SK-N-SH (cell line): ENCODE measurements at regions not wholly inside any gene's neighbourhood (a gene's known extent, or its start where the extent isn't known, plus 50 kb on each side); places are given as distances from the start of the nearest gene placed in this dataset.
A peak's percentile ranks its signal among the peaks of the same experiment; 100 is the strongest.

ENCODE experiments used
- CTCF ChIA-PET: fragments of 300-600, 350-600 bp; formaldehyde crosslinking; extraction: SDS; loops from one replicate; lab custom pipeline; 2021; lab: Yijun Ruan, JAX
- POLR2A ChIA-PET: fragments of 350-600 bp; sonication (Branson Sonifier 250); formaldehyde crosslinking; extraction: SDS; loops from one replicate; lab custom pipeline; 2020; ENCODE audit warnings: antibody characterized with exemption, inconsistent platforms; lab: Yijun Ruan, JAX
- DNase-seq: peaks from one replicate; pipeline ENCODE4 v3.0.0; 2012
- H2AFZ ChIP-seq: fragments of 200-600 bp; sonication (generic); 2 replicates; pipeline ENCODE4 v1.8.1; 2016; ENCODE audit warnings: antibody characterized with exemption, mild to moderate bottlenecking, low read depth
- H3F3A ChIP-seq: fragments of 200-600 bp; sonication (generic); replicated peaks from 2 replicates; pipeline ENCODE3; 2016; ENCODE audit warnings: antibody characterized with exemption, mild to moderate bottlenecking; ENCODE audit not compliant: insufficient read depth
- H3K27ac ChIP-seq, 2 experiments: fragments of 200-500 bp in 1 of 2; fragments of 200-600 bp in 1 of 2; sonication (Bioruptor generic) in 1 of 2; sonication (generic), shearing (Covaris generic) in 1 of 2; 2 replicates each; pipeline versions ENCODE4 v1.5.1 to v1.6.1; 2014 to 2016; ENCODE audit warnings: low read depth in 2 of 2, inconsistent platforms in 1 of 2, low read length in 1 of 2, mild to moderate bottlenecking in 1 of 2, mixed read lengths in 1 of 2
- H3K27me3 ChIP-seq: fragments of 200-600 bp; sonication (generic), shearing (Covaris generic); 2 replicates; pipeline ENCODE4 v1.6.1; 2016; ENCODE audit warnings: mixed run types; ENCODE audit not compliant: insufficient read depth
- H3K36me3 ChIP-seq, 2 experiments: fragments of 200-500 bp in 1 of 2; fragments of 200-600 bp in 1 of 2; sonication (Bioruptor generic) in 1 of 2; sonication (generic) in 1 of 2; replicated peaks in 1 of 2; 2 replicates each; pipeline versions ENCODE3 to v1.5.1; 2014 to 2016; ENCODE audit warnings: low read length in 1 of 2, mild to moderate bottlenecking in 1 of 2; ENCODE audit not compliant: insufficient read depth in 2 of 2, control insufficient read depth in 1 of 2
- H3K4me1 ChIP-seq, 2 experiments: fragments of 200-500 bp in 1 of 2; fragments of 200-600 bp in 1 of 2; sonication (Bioruptor generic) in 1 of 2; sonication (generic), shearing (Covaris generic) in 1 of 2; 2 replicates each; pipeline versions ENCODE4 v1.5.1 to v1.6.1; 2014 to 2016; ENCODE audit warnings: low read depth in 1 of 2, low read length in 1 of 2, mixed run types in 1 of 2; ENCODE audit not compliant: insufficient read depth in 2 of 2, control insufficient read depth in 1 of 2
- H3K4me2 ChIP-seq: fragments of 200-600 bp; sonication (generic), shearing (Covaris generic); 2 replicates; pipeline ENCODE4 v1.6.1; 2017; ENCODE audit warnings: mixed run types
- H3K4me3 ChIP-seq, 2 experiments: fragments of 200-500 bp in 1 of 2; fragments of 200-600 bp in 1 of 2; sonication (Bioruptor generic) in 1 of 2; sonication (generic), shearing (Covaris generic) in 1 of 2; 2 replicates each; pipeline versions ENCODE4 v1.5.1 to v1.8.1; 2014 to 2016; ENCODE audit warnings: low read depth in 2 of 2, inconsistent platforms in 1 of 2, low read length in 1 of 2, mild to moderate bottlenecking in 1 of 2, mixed read lengths in 1 of 2, moderate library complexity in 1 of 2
- H3K79me2 ChIP-seq: fragments of 200-600 bp; sonication (generic); 2 replicates; pipeline ENCODE4 v1.8.1; 2017; ENCODE audit warnings: mild to moderate bottlenecking; ENCODE audit not compliant: insufficient read depth
- H3K9ac ChIP-seq: fragments of 200-600 bp; sonication (generic); 2 replicates; pipeline ENCODE4 v1.6.1; 2017; ENCODE audit warnings: mixed run types
- H3K9me2 ChIP-seq: fragments of 200-600 bp; sonication (generic); 2 replicates; pipeline ENCODE4 v1.6.1; 2017; ENCODE audit warnings: mixed run types
- H3K9me3 ChIP-seq: fragments of 200-600 bp; sonication (generic); 2 replicates; pipeline ENCODE4 v1.6.1; 2017; ENCODE audit warnings: mixed run types, mild to moderate bottlenecking, moderate library complexity
- H4K20me1 ChIP-seq: fragments of 200-600 bp; sonication (generic); 2 replicates; pipeline ENCODE4 v1.6.1; 2017; ENCODE audit warnings: mild to moderate bottlenecking, mixed run types; ENCODE audit not compliant: insufficient read depth
- CHD2 ChIP-seq: fragments of 150-350 bp; IDR thresholded peaks from 2 replicates; pipeline ENCODE4 v1.6.1; 2018; ENCODE audit warnings: low read length; ENCODE audit not compliant: partially characterized antibody
- EP300 ChIP-seq, 2 experiments: IDR thresholded peaks; 2 replicates each; pipeline versions ENCODE4 v1.4.0 to v1.6.1; 2012; ENCODE audit warnings: borderline replicate concordance in 1 of 2, low read depth in 1 of 2, low read length in 1 of 2
- FOXM1 ChIP-seq: IDR thresholded peaks from 2 replicates; pipeline ENCODE4 v1.4.0; 2012; ENCODE audit warnings: low read depth, mild to moderate bottlenecking
- NFIC ChIP-seq: IDR thresholded peaks from 2 replicates; pipeline ENCODE4 v1.4.0; 2012; ENCODE audit warnings: borderline replicate concordance
- NRF1 ChIP-seq: IDR thresholded peaks from 2 replicates; pipeline ENCODE4 v1.6.1; 2012; ENCODE audit warnings: low read depth, mild to moderate bottlenecking, low read length
- TAF1 ChIP-seq: IDR thresholded peaks from 2 replicates; pipeline ENCODE4 v1.6.1; 2012; ENCODE audit warnings: low read depth, mild to moderate bottlenecking, low read length, moderate library complexity, borderline replicate concordance
- TCF12 ChIP-seq: IDR thresholded peaks from 2 replicates; pipeline ENCODE4 v1.4.0; 2012
- WGBS: methylation state at CpG from one replicate; pipeline ENCODE4 v1.1.6; 2017; ENCODE audit warnings: low lambda C conversion rate; 5-methylcytosine and 5-hydroxymethylcytosine counted together
- TF ChIP-seq, protein P1 (sequence below): IDR thresholded peaks from 2 replicates; pipeline ENCODE4 v1.4.0; 2012; ENCODE audit warnings: low read depth, borderline replicate concordance
- TF ChIP-seq, protein P2 (sequence below): IDR thresholded peaks from 2 replicates; pipeline ENCODE4; 2012

DNA sequence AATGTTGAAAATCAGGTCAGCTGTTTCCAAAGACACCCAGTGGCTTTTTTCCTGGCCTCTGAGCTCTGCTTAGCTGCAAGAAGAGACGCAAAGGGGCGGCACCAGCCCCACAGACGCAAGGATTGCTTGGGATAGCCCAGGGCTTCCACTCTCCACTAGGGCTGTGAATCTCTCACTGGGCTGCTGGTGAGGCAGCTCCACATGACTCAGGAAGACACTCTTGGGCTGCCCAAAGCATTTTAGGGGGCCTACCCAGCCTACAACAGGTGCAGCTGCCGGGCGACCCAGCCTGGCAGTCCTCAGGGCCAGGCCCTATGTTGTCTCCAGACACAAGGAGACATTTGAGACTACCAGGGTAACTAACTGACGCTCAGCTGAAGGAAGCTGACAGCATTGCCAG is 59.8 kb downstream of the FAM50B start:
- H3K27me3 ChIP-seq = no peaks in the 10 kb centered on the region
- ChIA-PET POLR2A (no interaction called here), CTCF (interaction anchor here (1.0 to 3.0 kb wide), 3 partner anchors 9 to 60 kb away, joined by 3 to 7 read pairs (median 4); partner anchors contain the start of gene FAM50B)
- H3K4me1 ChIP-seq = peaks cover 16 to 39% of the 10 kb centered on the region in 2 experiments
- 93% methylated on average over 5 of the region's 6 CpGs for WGBS
- peaks cover 18% of the 10 kb centered on the region; the same call in 1 of the 2 replicates for H3K79me2 ChIP-seq
- H3K36me3 ChIP-seq = no peaks in the 10 kb centered on the region
- H3K9ac ChIP-seq = no peak overlapping the region
- no peak overlapping the region for H3K4me3 ChIP-seq
- H3K9me2 ChIP-seq = no peaks in the 10 kb centered on the region
- no peak for DNase-seq
- TF ChIP-seq TAF1 (no peak), NRF1 (no peak), FOXM1 (no peak)
- TF ChIP-seq, protein P1, sequence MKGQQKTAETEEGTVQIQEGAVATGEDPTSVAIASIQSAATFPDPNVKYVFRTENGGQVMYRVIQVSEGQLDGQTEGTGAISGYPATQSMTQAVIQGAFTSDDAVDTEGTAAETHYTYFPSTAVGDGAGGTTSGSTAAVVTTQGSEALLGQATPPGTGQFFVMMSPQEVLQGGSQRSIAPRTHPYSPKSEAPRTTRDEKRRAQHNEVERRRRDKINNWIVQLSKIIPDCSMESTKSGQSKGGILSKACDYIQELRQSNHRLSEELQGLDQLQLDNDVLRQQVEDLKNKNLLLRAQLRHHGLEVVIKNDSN = no peak
- TF ChIP-seq, protein P2, sequence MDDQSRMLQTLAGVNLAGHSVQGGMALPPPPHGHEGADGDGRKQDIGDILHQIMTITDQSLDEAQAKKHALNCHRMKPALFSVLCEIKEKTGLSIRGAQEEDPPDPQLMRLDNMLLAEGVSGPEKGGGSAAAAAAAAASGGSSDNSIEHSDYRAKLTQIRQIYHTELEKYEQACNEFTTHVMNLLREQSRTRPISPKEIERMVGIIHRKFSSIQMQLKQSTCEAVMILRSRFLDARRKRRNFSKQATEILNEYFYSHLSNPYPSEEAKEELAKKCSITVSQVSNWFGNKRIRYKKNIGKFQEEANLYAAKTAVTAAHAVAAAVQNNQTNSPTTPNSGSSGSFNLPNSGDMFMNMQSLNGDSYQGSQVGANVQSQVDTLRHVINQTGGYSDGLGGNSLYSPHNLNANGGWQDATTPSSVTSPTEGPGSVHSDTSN = no peak
- no peaks in the 10 kb centered on the region for H3K9me3 ChIP-seq
- no peaks in the 10 kb centered on the region for H4K20me1 ChIP-seq
- no peak overlapping the region for H3K27ac ChIP-seq
- H2AFZ ChIP-seq = no peak overlapping the region
- no peak overlapping the region for H3K4me2 ChIP-seq
- H3F3A ChIP-seq = peaks cover 34% of the 10 kb centered on the region

DNA sequence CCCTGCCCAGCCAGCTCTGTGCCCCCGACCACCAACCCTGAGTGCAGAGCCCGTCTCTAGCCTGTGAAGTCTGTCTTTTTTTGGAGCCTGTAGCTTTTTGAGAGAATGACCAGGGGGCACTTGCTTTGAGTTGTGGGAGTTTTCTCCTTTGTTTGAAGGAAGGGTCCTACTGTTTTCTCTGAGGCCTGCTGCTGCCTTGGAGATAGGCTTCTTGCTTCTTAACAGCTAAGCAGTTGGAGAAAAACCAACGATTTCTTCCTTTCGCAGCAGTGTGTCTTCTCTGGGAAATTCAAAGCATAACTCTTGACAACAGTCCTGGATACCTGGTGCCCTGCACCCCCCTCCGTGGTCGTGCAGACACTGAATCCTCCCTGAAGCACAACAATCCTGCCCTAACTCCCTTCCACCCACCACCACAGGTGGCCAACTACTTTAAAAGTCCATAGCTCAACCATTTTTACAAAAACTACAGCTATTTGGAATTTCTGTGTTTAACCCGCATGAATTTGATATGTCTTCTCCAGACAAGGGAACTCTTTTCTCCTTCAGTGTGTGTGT is 61.0 kb downstream of the FAM50B start:
- no peaks in the 10 kb centered on the region for H3K9me2 ChIP-seq
- ChIA-PET CTCF (interaction anchor here (1.2 to 3.0 kb wide), 4 partner anchors 23 to 179 kb away, joined by 3 to 7 read pairs (median 4); partner anchors contain the start of gene FAM50B), POLR2A (no interaction called here)
- no peaks in the 10 kb centered on the region for H3K9me3 ChIP-seq
- H3K27ac ChIP-seq = peak overlapping the region in 1 of 2 experiments; percentile 97; a peak in 2 of 4 replicates
- H3K9ac ChIP-seq = peak overlapping the region; percentile 70
- TF ChIP-seq, protein P1 = no peak
- TF ChIP-seq CHD2 (no peak), EP300 (IDR thresholded peaks at IDR 0.05; ENCODE audit: borderline replicate concordance in 1 of 2, low read depth in 1 of 2, low read length in 1 of 2) (no peak), NFIC (no peak), TCF12 (no peak)
- no peaks in the 10 kb centered on the region for H3K36me3 ChIP-seq
- peaks cover 37% of the 10 kb centered on the region for H3F3A ChIP-seq
- no peak for DNase-seq
- WGBS = 93% methylated on average over 7 of the region's 7 CpGs
- no peak overlapping the region; a peak in 1 of 4 replicates for H3K4me3 ChIP-seq
- H2AFZ ChIP-seq = no peak overlapping the region; the same call in 1 of the 2 replicates
- H3K27me3 ChIP-seq = no peaks in the 10 kb centered on the region
- peaks cover 16 to 39% of the 10 kb centered on the region in 2 experiments for H3K4me1 ChIP-seq
- no peaks in the 10 kb centered on the region for H4K20me1 ChIP-seq
- peak overlapping the region; percentile 75 for H3K4me2 ChIP-seq
- H3K79me2 ChIP-seq = peaks cover 18% of the 10 kb centered on the region; the same call in 1 of the 2 replicates
